DND-41 (cell line): ENCODE measurements at regions not wholly inside any gene's neighbourhood (a gene's known extent, or its start where the extent isn't known, plus 50 kb on each side); places are given as distances from the start of the nearest gene placed in this dataset.

Source experiments
- ATAC-seq: fragments of 200-7000 bp; cut with Tn5 transposase; 3 replicates; pipeline ENCODE4 v1.9.1; 2021; ENCODE audit warnings: low read depth; ENCODE audit not compliant: insufficient read depth
- DNase-seq: peaks from one replicate; pipeline ENCODE4 v3.0.0-alpha.2; 2020
- H2AFZ ChIP-seq: 2 replicates; pipeline ENCODE4 v1.6.0; 2012; ENCODE audit warnings: low read depth, low read length
- H3K27ac ChIP-seq: 2 replicates; pipeline ENCODE4 v1.5.1; 2012; ENCODE audit warnings: low read length, inconsistent platforms
- H3K27me3 ChIP-seq: fragments of 200-600 bp; sonication (generic); 2 replicates; pipeline ENCODE4 v1.6.0; 2012; ENCODE audit warnings: low read length, mild to moderate bottlenecking, inconsistent platforms; ENCODE audit not compliant: insufficient read depth, poor library complexity
- H3K36me3 ChIP-seq: 2 replicates; pipeline ENCODE4 v1.5.1; 2012; ENCODE audit warnings: low read length, inconsistent platforms; ENCODE audit not compliant: insufficient read depth
- H3K4me1 ChIP-seq: 2 replicates; pipeline ENCODE4 v1.5.1; 2012; ENCODE audit warnings: mild to moderate bottlenecking, low read length; ENCODE audit not compliant: insufficient read depth
- H3K4me2 ChIP-seq: 2 replicates; pipeline ENCODE4 v1.6.0; 2012; ENCODE audit warnings: mild to moderate bottlenecking, moderate library complexity, low read length, inconsistent platforms; ENCODE audit not compliant: insufficient read depth
- H3K4me3 ChIP-seq, 2 experiments: fragments of 200-600 bp in 1 of 2; shearing (Covaris generic) in 1 of 2; 2 replicates each; pipeline ENCODE4 v1.5.1; 2012 to 2016; ENCODE audit warnings: inconsistent platforms in 2 of 2, low read length in 2 of 2, mild to moderate bottlenecking in 2 of 2, low read depth in 1 of 2, moderate library complexity in 1 of 2
- H3K79me2 ChIP-seq: 2 replicates; pipeline ENCODE4 v1.6.0; 2012; ENCODE audit warnings: low read length, inconsistent platforms; ENCODE audit not compliant: insufficient read depth
- H3K9ac ChIP-seq: 2 replicates; pipeline ENCODE4 v1.6.0; 2012; ENCODE audit warnings: low read depth, mild to moderate bottlenecking, inconsistent platforms, low read length, moderate library complexity
- H3K9me3 ChIP-seq: 2 replicates; pipeline ENCODE4 v1.5.1; 2012; ENCODE audit warnings: low read length, moderate library complexity, mild to moderate bottlenecking, inconsistent platforms; ENCODE audit not compliant: insufficient read depth, severe bottlenecking
- H4K20me1 ChIP-seq: 2 replicates; pipeline ENCODE4 v1.6.0; 2012; ENCODE audit warnings: low read length; ENCODE audit not compliant: insufficient read depth
- CTCF ChIP-seq: IDR thresholded peaks from 2 replicates; pipeline ENCODE4 v1.5.1; 2012; ENCODE audit warnings: borderline replicate concordance, low read length, moderate library complexity, mild to moderate bottlenecking; ENCODE audit not compliant: poor library complexity, severe bottlenecking; ENCODE audit errors: extremely low read depth
- EZH2 ChIP-seq: IDR thresholded peaks from 3 replicates; pipeline ENCODE4 v1.6.1; 2012; ENCODE audit warnings: borderline replicate concordance, low read depth, mild to moderate bottlenecking, moderate library complexity, low read length, inconsistent platforms; ENCODE audit not compliant: severe bottlenecking

- no peaks in the 10 kb centered on the region for H3K27me3 ChIP-seq
- TF ChIP-seq CTCF (no peak), EZH2 (no peak)
- H3K9me3 ChIP-seq: no peaks in the 10 kb centered on the region
- H2AFZ ChIP-seq: no peak overlapping the region
- H3K4me2 ChIP-seq: no peak overlapping the region
- DNase-seq (no peak), ATAC-seq (no peak)
- H3K36me3 ChIP-seq: no peaks in the 10 kb centered on the region
- H3K4me1 ChIP-seq: peaks cover 27% of the 10 kb centered on the region
- H3K27ac ChIP-seq: no peak overlapping the region
- no peak overlapping the region for H3K9ac ChIP-seq
- H4K20me1 ChIP-seq: no peaks in the 10 kb centered on the region
- H3K79me2 ChIP-seq: no peaks in the 10 kb centered on the region
- H3K4me3 ChIP-seq: no peak overlapping the region
Observed at GRCh38 chr15:99504071-99504822, 61.5 kb upstream of the MEF2A start.

GRCh38 chr15:99504823-99505551 is 60.8 kb upstream of the MEF2A start:
- ATAC-seq (no peak), DNase-seq (no peak)
- Histone ChIP-seq H4K20me1 (no peaks in the 10 kb centered on the region), H3K79me2 (no peaks in the 10 kb centered on the region), H3K4me2 (no peak overlapping the region), H3K27me3 (no peaks in the 10 kb centered on the region), H3K4me1 (peaks cover 34% of the 10 kb centered on the region), H3K9ac (no peak overlapping the region), H3K4me3 (no peak overlapping the region), H2AFZ (no peak overlapping the region), H3K27ac (no peak overlapping the region), H3K36me3 (no peaks in the 10 kb centered on the region), H3K9me3 (no peaks in the 10 kb centered on the region)
- TF ChIP-seq CTCF: peak; percentile 3
- no peak for TF ChIP-seq EZH2

- Histone ChIP-seq H3K27ac (no peak overlapping the region), H3K9me3 (no peaks in the 10 kb centered on the region), H3K4me2 (no peak overlapping the region), H3K9ac (no peak overlapping the region), H2AFZ (no peak overlapping the region), H3K36me3 (no peaks in the 10 kb centered on the region), H4K20me1 (no peaks in the 10 kb centered on the region), H3K79me2 (no peaks in the 10 kb centered on the region), H3K4me1 (peaks cover 43% of the 10 kb centered on the region), H3K4me3 (no peak overlapping the region), H3K27me3 (no peaks in the 10 kb centered on the region)
- DNase-seq (no peak), ATAC-seq (no peak)
- TF ChIP-seq CTCF (no peak), EZH2 (no peak)
Observed at GRCh38 chr15:99506399-99506798, 59.4 kb upstream of the MEF2A start.
